ENCODE measurements at regions not wholly inside any gene's neighbourhood (a gene's known extent, or its start where the extent isn't known, plus 50 kb on each side); places are given as distances from the start of the nearest gene placed in this dataset.

- TF ChIP-seq POLR2A (IDR thresholded peaks at IDR 0.05) = no peak
- TF ChIP-seq POLR2AphosphoS5 (IDR thresholded peaks at IDR 0.05) = no peak
- no peak for TF ChIP-seq CTCF (IDR thresholded peaks at IDR 0.05)
Measured at GRCh38 chr5:174421408-174421805, 303.0 kb upstream of the MSX2 start.

All from suprapubic skin (tissue), 4 donors.